ENCODE measurements at regions not wholly inside any gene's neighbourhood (a gene's known extent, or its start where the extent isn't known, plus 50 kb on each side); places are given as distances from the start of the nearest gene placed in this dataset.
"Not testable (repeated sequence)": the region's sequence is repeated elsewhere in the genome, so short reads cannot be mapped to it uniquely, and the experiment has no call there.

GRCh38 chr20:51123887-51124286 lies 101.0 kb upstream of the KCNG1 start:
- not testable (repeated sequence) for DNase-seq

- peak; percentile 50 for DNase-seq
Measured at GRCh38 chr20:51122931-51123658, 100.2 kb upstream of the KCNG1 start.

GRCh38 chr20:51121901-51122412 lies 99.0 kb upstream of the KCNG1 start:
- no peak for DNase-seq

- DNase-seq, result no peak
Measured at GRCh38 chr20:51121272-51121671, 98.4 kb upstream of the KCNG1 start.

- no peak for DNase-seq
Measured at GRCh38 chr20:51120868-51121267, 98.0 kb upstream of the KCNG1 start.

- DNase-seq, result no peak
Measured at GRCh38 chr20:51120438-51120837, 97.5 kb upstream of the KCNG1 start.

- no peak for DNase-seq
Measured at GRCh38 chr20:51119914-51120313, 97.0 kb upstream of the KCNG1 start.

GRCh38 chr20:51118985-51119527 lies 96.1 kb upstream of the KCNG1 start:
- DNase-seq, result no peak

- DNase-seq, result no peak
Measured at GRCh38 chr20:51118216-51118615, 95.3 kb upstream of the KCNG1 start.

GRCh38 chr20:51116765-51117686 lies 94.1 kb upstream of the KCNG1 start:
- no peak for DNase-seq

GRCh38 chr20:51111290-51111689 lies 88.4 kb upstream of the KCNG1 start:
- no peak for DNase-seq

GRCh38 chr20:51108638-51109363 lies 85.9 kb upstream of the KCNG1 start:
- no peak for DNase-seq

- DNase-seq, result no peak
Measured at GRCh38 chr20:51106011-51106410, 83.1 kb upstream of the KCNG1 start.

- no peak for DNase-seq
Measured at GRCh38 chr20:51104960-51105920, 82.3 kb upstream of the KCNG1 start.

- no peak for DNase-seq
Measured at GRCh38 chr20:51100617-51101016, 77.7 kb upstream of the KCNG1 start.

GRCh38 chr20:51098284-51098810 lies 75.4 kb upstream of the KCNG1 start:
- DNase-seq, result no peak

GRCh38 chr20:51097351-51098120 lies 74.6 kb upstream of the KCNG1 start:
- DNase-seq, result no peak

GRCh38 chr20:51096582-51097267 lies 73.8 kb upstream of the KCNG1 start:
- no peak for DNase-seq

Data from tongue (tissue), 1 donor.